ENCODE measurements at regions not wholly inside any gene's neighbourhood (a gene's known extent, or its start where the extent isn't known, plus 50 kb on each side); places are given as distances from the start of the nearest gene placed in this dataset.

GRCh38 chr3:72224804-72225509 lies 440.0 kb upstream of the PROK2 start:
- H3K4me1 ChIP-seq, result peaks cover 28 to 43% (median 38%) of the 10 kb centered on the region in 10 experiments
- no peak overlapping the region for H3K4me2 ChIP-seq
- H3K9ac ChIP-seq, result no peak overlapping the region
- no peaks in the 10 kb centered on the region for H4K20me1 ChIP-seq
- H3K27me3 ChIP-seq, result no peaks in the 10 kb centered on the region
- H3K9me3 ChIP-seq (replicated peaks in 1 of 11), result peaks cover 28 to 40% (median 34%) of the 10 kb centered on the region in 11 experiments
- 0 out of 22 replicates have a peak, but pooled peaks cover 0 to 5% (median 0%) of the 10 kb centered on the region in 11 experiments for H3K36me3 ChIP-seq
- no peak overlapping the region for H3K4me3 ChIP-seq
- no peak overlapping the region for H3K27ac ChIP-seq
- TF ChIP-seq Cebpa-rat (IDR thresholded peaks at IDR 0.05), result no peak

DNA sequence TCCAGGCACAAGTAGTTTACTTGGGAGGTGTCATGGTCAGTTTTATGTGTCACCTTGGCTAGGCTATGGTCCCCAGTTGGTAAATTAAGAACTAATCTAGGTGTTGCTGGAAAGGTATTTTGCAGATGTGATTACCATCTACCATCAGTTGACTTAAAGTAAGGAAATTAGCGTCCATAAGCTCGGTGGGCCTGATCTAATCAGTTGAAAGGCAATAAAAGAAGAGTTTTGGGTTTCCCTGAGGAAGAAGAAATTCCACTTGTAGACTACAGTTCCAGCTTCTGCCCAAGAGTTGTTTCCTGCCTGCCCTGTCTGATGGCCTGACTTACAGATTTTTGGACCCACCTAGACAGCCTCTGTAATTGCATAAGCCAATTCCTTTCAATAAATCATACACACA lies 438.7 kb upstream of the PROK2 start:
- no peak for TF ChIP-seq Cebpa-rat (IDR thresholded peaks at IDR 0.05)
- H3K4me2 ChIP-seq, result no peak overlapping the region
- H3K9me3 ChIP-seq (replicated peaks in 1 of 11), result peaks cover 28 to 40% (median 34%) of the 10 kb centered on the region in 11 experiments
- no peak overlapping the region for H3K27ac ChIP-seq
- no peaks in the 10 kb centered on the region for H4K20me1 ChIP-seq
- no peaks in the 10 kb centered on the region for H3K27me3 ChIP-seq
- H3K4me3 ChIP-seq, result no peak overlapping the region
- H3K9ac ChIP-seq, result no peak overlapping the region
- 0 out of 22 replicates have a peak, but pooled peaks cover 0 to 5% (median 0%) of the 10 kb centered on the region in 11 experiments for H3K36me3 ChIP-seq
- peaks cover 23 to 30% (median 25%) of the 10 kb centered on the region in 10 experiments for H3K4me1 ChIP-seq

- TF ChIP-seq Cebpa-rat (IDR thresholded peaks at IDR 0.05), result no peak
- peaks cover 28 to 40% (median 34%) of the 10 kb centered on the region in 11 experiments for H3K9me3 ChIP-seq (replicated peaks in 1 of 11)
- H3K27ac ChIP-seq, result no peak overlapping the region
Measured at GRCh38 chr3:72223116-72223515, 438.2 kb upstream of the PROK2 start.

DNA sequence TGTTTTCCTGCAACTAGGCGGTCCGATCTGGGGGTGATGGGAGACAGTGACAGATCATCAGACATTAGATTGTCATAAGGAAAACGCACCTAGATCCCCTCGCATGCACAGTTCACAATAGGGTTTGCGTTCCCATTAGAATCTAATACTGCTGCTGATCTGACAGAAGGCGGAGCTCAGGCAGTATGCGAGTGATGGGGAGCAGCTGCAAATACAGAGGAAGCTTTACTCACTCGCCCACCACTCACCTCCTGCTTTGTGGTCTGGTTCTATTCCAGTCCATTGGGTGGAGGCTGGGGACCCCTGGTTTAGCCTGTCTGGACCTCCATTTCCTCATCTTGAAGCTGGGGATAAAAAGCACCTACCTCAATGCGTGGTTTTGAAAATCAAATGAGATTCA lies 437.5 kb upstream of the PROK2 start:
- Histone ChIP-seq H3K27me3 (no peaks in the 10 kb centered on the region), H3K4me2 (peak overlapping the region in 7 of 11 experiments; percentile 5 to 36 (median 22); a peak in 6 of 22 replicates), H4K20me1 (no peaks in the 10 kb centered on the region), H3K9me3 (replicated peaks in 1 of 11) (peaks cover 28 to 40% (median 34%) of the 10 kb centered on the region in 11 experiments), H3K36me3 (0 out of 22 replicates have a peak, but pooled peaks cover 0 to 5% (median 0%) of the 10 kb centered on the region in 11 experiments), H3K27ac (no peak overlapping the region), H3K4me1 (peaks cover 11 to 18% (median 13%) of the 10 kb centered on the region in 10 experiments), H3K4me3 (no peak overlapping the region), H3K9ac (no peak overlapping the region)
- TF ChIP-seq Cebpa-rat (IDR thresholded peaks at IDR 0.05), result no peak

More at GRCh38 chr3:72223116-72223515, 438.2 kb upstream of the PROK2 start:
- H3K27me3 ChIP-seq, result no peaks in the 10 kb centered on the region
- H3K4me3 ChIP-seq, result no peak overlapping the region
- H3K36me3 ChIP-seq, result 0 out of 22 replicates have a peak, but pooled peaks cover 0 to 5% (median 0%) of the 10 kb centered on the region in 11 experiments
- H3K4me1 ChIP-seq, result peaks cover 18 to 25% (median 20%) of the 10 kb centered on the region in 10 experiments
- no peak overlapping the region for H3K9ac ChIP-seq
- H3K4me2 ChIP-seq, result 0 out of 22 replicates have a peak overlapping the region, but pooled peaks of 1 of the 11 experiments have one; percentile 5
- no peaks in the 10 kb centered on the region for H4K20me1 ChIP-seq

- no peak overlapping the region for H3K4me2 ChIP-seq
- peaks cover 18 to 29% (median 25%) of the 10 kb centered on the region in 11 experiments for H3K9me3 ChIP-seq (replicated peaks in 1 of 11)
- H4K20me1 ChIP-seq, result no peaks in the 10 kb centered on the region
- H3K36me3 ChIP-seq, result 0 out of 22 replicates have a peak, but pooled peaks cover 0 to 5% (median 0%) of the 10 kb centered on the region in 11 experiments
- H3K27ac ChIP-seq, result no peak overlapping the region
- H3K27me3 ChIP-seq, result no peaks in the 10 kb centered on the region
- peaks cover 0 to 9% (median 6%) of the 10 kb centered on the region in 10 experiments; a peak in 9 of 20 replicates for H3K4me1 ChIP-seq
- H3K9ac ChIP-seq, result no peak overlapping the region
- H3K4me3 ChIP-seq, result no peak overlapping the region
- TF ChIP-seq Cebpa-rat (IDR thresholded peaks at IDR 0.05), result no peak
Measured at GRCh38 chr3:72220946-72221345, 436.0 kb upstream of the PROK2 start.

DNA sequence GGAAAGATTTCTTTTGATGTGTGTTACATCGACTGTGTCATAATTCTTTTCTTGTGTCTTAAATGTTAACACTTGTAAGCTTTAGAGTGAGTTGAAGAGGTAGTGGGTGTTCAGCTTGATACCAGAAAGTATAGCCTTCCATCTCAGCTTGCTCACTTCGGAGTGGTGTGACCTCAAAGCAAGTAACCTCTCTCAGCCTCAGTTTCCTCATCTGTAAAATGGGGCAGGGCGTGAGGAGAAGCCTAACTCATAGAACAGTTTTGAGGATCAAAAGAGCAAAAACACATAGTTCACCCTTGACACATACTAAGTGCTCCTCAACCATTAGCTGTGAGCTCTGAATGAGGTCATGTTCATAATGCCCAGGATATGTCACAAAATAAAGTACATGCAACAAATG lies 434.8 kb upstream of the PROK2 start:
- Histone ChIP-seq H3K27ac (no peak overlapping the region), H3K4me2 (no peak overlapping the region), H3K9ac (no peak overlapping the region), H4K20me1 (no peaks in the 10 kb centered on the region), H3K36me3 (0 out of 22 replicates have a peak, but pooled peaks cover 0 to 1% (median 0%) of the 10 kb centered on the region in 11 experiments), H3K4me3 (no peak overlapping the region), H3K4me1 (peaks cover 2 to 11% (median 6%) of the 10 kb centered on the region in 10 experiments; a peak in 16 of 20 replicates), H3K9me3 (replicated peaks in 1 of 11) (peaks cover 6 to 17% (median 13%) of the 10 kb centered on the region in 11 experiments), H3K27me3 (no peaks in the 10 kb centered on the region)
- TF ChIP-seq Cebpa-rat (IDR thresholded peaks at IDR 0.05), result no peak

- Histone ChIP-seq H3K27me3 (no peaks in the 10 kb centered on the region), H3K9ac (no peak overlapping the region), H3K27ac (no peak overlapping the region), H3K4me3 (no peak overlapping the region), H4K20me1 (no peaks in the 10 kb centered on the region), H3K9me3 (replicated peaks in 1 of 11) (peaks cover 3 to 12% (median 8%) of the 10 kb centered on the region in 11 experiments; a peak in 15 of 22 replicates), H3K4me1 (peaks cover 3 to 20% (median 8%) of the 10 kb centered on the region in 10 experiments; a peak in 16 of 20 replicates), H3K4me2 (no peak overlapping the region), H3K36me3 (no peaks in the 10 kb centered on the region)
- TF ChIP-seq Cebpa-rat (IDR thresholded peaks at IDR 0.05), result no peak
Measured at GRCh38 chr3:72217570-72217969, 432.6 kb upstream of the PROK2 start.

DNA sequence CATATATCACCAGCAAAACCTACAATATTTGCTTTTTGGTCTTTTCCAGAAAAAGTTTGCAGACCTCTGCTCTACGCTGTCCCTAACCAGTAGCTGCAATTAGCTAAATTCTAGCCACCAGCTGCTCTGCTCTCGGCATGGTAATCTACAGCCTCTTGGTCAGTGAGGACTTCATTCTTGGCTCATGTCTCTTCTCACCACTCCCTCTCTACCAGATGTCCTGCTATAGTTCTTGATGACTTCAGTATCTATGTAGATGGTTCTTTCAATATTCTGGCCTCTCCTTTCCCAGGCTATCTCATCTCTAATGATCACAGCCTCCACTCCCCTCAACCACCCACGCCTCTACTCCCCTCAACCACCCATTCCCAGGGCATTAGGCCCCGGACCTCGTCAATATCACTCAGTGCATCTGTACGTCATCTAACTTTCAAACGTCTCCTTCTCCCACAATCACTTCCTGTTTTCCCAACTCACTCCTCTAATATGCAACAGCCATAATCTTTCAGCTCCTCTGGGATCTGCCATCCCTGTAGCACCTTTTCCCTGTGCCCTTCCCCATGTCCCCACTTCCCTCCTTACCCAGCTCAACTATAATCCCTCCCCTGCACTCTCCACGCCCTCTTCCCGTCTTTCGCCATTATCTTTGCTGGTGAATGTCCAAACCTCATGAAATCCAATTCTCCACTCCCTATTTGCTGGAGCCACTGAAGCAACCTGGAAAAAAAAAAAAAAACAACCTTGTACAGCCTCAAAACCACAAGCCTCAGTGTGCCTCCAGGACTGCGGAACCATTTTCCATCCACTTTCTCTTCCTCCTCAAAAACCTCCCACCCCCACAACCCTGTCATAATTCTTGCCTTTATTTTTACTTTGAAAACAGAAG lies 429.4 kb upstream of the PROK2 start:
- Histone ChIP-seq H3K36me3 (no peaks in the 10 kb centered on the region), H3K27ac (no peak overlapping the region), H3K4me1 (peaks cover 0 to 20% (median 4%) of the 10 kb centered on the region in 10 experiments; a peak in 11 of 20 replicates), H3K27me3 (no peaks in the 10 kb centered on the region), H4K20me1 (no peaks in the 10 kb centered on the region), H3K4me2 (peak overlapping the region in 7 of 11 experiments; percentile 14 to 58 (median 26); a peak in 8 of 22 replicates), H3K4me3 (no peak overlapping the region), H3K9ac (no peak overlapping the region), H3K9me3 (replicated peaks in 1 of 11) (peaks cover 3 to 12% (median 8%) of the 10 kb centered on the region in 11 experiments; a peak in 15 of 22 replicates)
- no peak for TF ChIP-seq Cebpa-rat (IDR thresholded peaks at IDR 0.05)

All from BLaER1 treated with 17β-estradiol and CSF1 and Interleukin-3, amounts not matched to agents 10 nM and 100 nM (cell line).